NCI-H2029 treated with DMSO at 0.1 percent for 48 hours (cell line): ENCODE measurements at regions not wholly inside any gene's neighbourhood (a gene's known extent, or its start where the extent isn't known, plus 50 kb on each side); places are given as distances from the start of the nearest gene placed in this dataset.
"Not testable (repeated sequence)": the region's sequence is repeated elsewhere in the genome, so short reads cannot be mapped to it uniquely, and the experiment has no call there.

Experiments
- DNase-seq: peaks from one replicate; lab custom pipeline; 2025; lab: John Stamatoyannopoulos, UW

- no peak for DNase-seq
These were observed 645.9 kb downstream of the XPNPEP1 start for GRCh38 chr10:109277456-109277855.

GRCh38 chr10:109275960-109276359, 647.4 kb downstream of the XPNPEP1 start:
- no peak for DNase-seq

DNA sequence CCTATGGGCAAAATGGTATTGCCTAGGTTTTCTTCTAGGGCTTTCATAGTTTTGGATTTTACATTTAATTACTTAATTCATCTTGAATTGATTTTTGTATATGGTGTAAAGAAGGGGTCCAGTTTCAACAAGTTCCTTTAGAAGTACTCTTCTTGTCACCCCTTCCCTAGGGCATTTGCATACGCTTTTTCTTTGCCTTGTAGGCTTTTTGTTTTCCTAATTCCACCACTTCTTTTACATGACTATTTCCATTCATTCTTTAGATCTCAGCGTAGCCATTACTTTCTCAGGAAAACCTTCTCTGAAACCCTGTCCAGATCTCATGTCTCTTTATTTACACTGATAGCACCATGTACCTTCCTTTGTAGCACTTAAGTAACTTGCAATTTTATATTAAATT, 648.6 kb downstream of the XPNPEP1 start:
- DNase-seq = no peak

- no peak for DNase-seq
These were observed 653.1 kb downstream of the XPNPEP1 start for GRCh38 chr10:109270173-109270572.

GRCh38 chr10:109264004-109264403, 659.3 kb downstream of the XPNPEP1 start:
- DNase-seq = no peak

GRCh38 chr10:109261231-109261630, 662.1 kb downstream of the XPNPEP1 start:
- DNase-seq = no peak

DNA sequence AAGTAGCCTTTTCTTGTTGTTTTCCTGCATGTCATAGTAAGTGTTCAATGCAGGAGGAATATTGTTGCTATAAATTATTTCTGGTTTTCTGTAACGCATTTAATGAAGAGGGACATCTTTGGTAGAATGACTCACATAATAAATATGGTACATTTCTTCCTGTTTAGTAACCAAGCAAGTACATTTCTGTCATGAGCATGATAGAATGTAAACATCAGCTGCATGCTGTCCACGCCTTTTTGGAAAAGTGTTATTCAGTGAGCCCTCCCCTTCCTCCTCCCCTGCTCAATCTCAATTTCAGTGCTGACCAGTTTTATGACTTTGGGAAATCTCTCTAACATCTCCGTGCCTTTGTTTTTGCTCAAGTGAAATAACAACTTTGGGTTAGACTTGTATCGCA, 664.0 kb downstream of the XPNPEP1 start:
- DNase-seq = no peak

- no peak for DNase-seq
These were observed 670.0 kb downstream of the XPNPEP1 start for GRCh38 chr10:109253306-109253705.

- DNase-seq = no peak
These were observed 673.2 kb downstream of the XPNPEP1 start for GRCh38 chr10:109250152-109250551.

DNA sequence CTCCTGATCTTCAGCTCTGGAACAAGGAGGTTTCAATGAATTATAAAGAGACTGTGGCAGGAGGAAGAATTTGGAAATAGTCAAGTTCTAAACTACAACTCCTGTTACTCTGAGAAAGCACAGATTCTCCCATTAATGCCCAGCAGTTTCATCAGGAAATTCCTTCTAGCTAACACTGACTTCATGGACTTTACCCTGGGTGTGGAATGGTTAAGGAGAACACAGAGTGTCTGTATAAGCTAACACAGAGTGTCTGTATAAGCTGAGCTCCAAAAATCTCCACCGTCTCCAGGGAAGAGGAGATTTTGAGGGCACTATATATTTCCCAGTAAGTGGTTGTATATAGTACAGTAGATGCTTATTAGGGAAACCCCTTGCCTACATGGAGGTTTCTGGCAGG, 675.5 kb downstream of the XPNPEP1 start:
- no peak for DNase-seq

DNA sequence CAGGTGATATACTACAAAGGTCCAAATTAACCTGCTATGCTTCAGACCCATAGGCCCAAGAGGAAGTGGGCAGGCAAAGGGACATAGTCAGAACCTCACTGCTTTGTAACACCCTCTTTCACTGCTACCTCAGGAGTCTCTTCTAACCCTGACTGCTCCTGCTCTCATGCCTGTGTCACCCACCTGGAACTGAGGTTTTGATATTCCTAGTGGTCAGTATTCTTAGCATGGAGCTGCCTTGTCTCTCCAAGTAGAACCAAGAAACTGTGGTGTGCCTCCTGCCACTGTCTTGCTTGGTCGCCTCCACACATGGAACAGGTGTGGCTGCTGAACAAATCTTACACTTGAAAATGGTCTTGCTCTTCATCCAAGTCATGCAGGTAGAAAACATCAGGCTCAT, 677.5 kb downstream of the XPNPEP1 start:
- DNase-seq = no peak

GRCh38 chr10:109239371-109239770, 683.9 kb downstream of the XPNPEP1 start:
- DNase-seq = no peak

DNA sequence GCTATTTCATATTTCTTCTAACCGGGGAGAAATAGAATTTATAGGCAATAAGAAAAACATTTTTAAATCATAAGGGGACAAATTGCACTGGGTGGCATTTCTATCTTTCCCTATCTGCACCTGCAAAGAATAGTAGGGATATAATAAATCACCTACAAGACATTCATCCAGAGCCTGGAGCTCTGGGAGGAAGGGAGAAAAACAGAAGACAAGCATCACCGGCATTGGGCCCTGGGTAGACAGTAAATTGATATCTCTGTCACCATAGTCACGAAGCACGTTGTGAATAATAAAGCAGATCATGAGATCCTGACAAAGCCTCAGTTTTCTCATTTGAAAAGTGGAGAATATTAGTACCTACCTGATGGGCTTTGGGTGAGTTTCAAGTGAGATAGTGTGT, 685.6 kb downstream of the XPNPEP1 start:
- DNase-seq = no peak

GRCh38 chr10:109237050-109237449, 686.3 kb downstream of the XPNPEP1 start:
- DNase-seq = no peak

- DNase-seq = not testable (repeated sequence)
These were observed 699.8 kb downstream of the XPNPEP1 start for GRCh38 chr10:109223533-109223932.

- no peak for DNase-seq
These were observed 703.2 kb downstream of the XPNPEP1 start for GRCh38 chr10:109219935-109220605.

GRCh38 chr10:109218207-109218606, 705.1 kb downstream of the XPNPEP1 start:
- no peak for DNase-seq

GRCh38 chr10:109215291-109216075, 707.8 kb downstream of the XPNPEP1 start:
- no peak for DNase-seq

GRCh38 chr10:109214891-109215290, 708.4 kb downstream of the XPNPEP1 start:
- not testable (repeated sequence) for DNase-seq

GRCh38 chr10:109207361-109207760, 716.0 kb downstream of the XPNPEP1 start:
- DNase-seq = no peak

DNA sequence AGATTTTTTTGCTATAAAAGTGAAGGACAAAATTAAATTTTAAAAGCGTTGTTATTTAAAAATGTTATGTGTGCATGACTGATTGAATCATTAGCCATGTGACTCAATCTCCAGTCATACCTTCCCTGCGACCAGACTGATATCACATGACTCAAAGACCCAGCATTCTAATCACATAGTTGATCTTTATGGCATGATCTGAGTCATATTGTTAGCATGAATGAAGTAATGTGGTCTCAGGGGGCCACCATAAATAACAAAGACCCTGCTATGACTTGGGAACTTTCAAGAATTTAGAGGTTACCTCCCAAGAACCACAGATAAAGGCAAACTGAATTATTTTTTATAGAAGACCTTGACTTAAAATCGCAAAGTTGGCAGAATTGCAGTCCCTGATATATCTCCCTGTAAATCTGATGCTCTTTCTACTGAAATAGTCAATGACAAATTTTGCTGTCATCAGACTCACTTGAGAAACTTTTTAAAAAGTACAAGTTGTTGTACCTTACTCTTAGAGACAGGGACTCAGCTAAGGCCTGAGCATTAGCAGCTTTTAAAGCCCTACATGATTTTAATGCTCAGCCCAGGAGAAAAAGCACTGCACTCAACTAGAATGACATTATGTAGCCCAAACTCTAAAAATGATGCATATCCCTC, 717.3 kb downstream of the XPNPEP1 start:
- no peak for DNase-seq

GRCh38 chr10:109203646-109204353, 719.5 kb downstream of the XPNPEP1 start:
- no peak for DNase-seq
